ENCODE measurements at regions not wholly inside any gene's neighbourhood (a gene's known extent, or its start where the extent isn't known, plus 50 kb on each side); places are given as distances from the start of the nearest gene placed in this dataset.

DNA sequence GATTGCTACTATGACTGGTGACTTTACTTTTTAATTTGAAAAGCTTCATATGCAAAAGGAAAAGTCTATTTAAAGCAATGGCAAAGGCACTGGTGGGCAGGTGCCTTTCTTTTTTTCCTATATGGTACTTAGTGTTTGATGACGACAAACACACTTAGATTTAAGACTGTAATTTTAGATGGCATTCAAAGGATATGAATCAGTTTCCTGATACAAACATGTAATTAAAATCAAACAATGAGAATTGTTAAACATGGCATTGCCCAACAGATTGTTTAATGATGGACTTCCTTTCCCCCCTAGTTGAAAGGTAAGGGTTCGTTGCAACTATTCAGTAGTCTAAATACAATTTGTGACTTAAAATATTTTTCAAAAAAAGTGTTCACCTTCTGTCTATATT, 106.5 kb upstream of the SEMA3C start:
- TF ChIP-seq TCF12 (IDR thresholded peaks at IDR 0.05; ENCODE audit: low read depth) = no peak
- no peak for TF ChIP-seq TAF1 (IDR thresholded peaks at IDR 0.05; ENCODE audit: low read depth)
- TF ChIP-seq TEAD4 (IDR thresholded peaks at IDR 0.05) = peak; percentile 13; the same call in 1 of the 2 replicates
- TF ChIP-seq RAD21 (IDR thresholded peaks at IDR 0.05; ENCODE audit: low read depth) = no peak
- TF ChIP-seq, protein P1, sequence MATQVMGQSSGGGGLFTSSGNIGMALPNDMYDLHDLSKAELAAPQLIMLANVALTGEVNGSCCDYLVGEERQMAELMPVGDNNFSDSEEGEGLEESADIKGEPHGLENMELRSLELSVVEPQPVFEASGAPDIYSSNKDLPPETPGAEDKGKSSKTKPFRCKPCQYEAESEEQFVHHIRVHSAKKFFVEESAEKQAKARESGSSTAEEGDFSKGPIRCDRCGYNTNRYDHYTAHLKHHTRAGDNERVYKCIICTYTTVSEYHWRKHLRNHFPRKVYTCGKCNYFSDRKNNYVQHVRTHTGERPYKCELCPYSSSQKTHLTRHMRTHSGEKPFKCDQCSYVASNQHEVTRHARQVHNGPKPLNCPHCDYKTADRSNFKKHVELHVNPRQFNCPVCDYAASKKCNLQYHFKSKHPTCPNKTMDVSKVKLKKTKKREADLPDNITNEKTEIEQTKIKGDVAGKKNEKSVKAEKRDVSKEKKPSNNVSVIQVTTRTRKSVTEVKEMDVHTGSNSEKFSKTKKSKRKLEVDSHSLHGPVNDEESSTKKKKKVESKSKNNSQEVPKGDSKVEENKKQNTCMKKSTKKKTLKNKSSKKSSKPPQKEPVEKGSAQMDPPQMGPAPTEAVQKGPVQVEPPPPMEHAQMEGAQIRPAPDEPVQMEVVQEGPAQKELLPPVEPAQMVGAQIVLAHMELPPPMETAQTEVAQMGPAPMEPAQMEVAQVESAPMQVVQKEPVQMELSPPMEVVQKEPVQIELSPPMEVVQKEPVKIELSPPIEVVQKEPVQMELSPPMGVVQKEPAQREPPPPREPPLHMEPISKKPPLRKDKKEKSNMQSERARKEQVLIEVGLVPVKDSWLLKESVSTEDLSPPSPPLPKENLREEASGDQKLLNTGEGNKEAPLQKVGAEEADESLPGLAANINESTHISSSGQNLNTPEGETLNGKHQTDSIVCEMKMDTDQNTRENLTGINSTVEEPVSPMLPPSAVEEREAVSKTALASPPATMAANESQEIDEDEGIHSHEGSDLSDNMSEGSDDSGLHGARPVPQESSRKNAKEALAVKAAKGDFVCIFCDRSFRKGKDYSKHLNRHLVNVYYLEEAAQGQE (IDR thresholded peaks at IDR 0.05; ENCODE audit: low read depth) = no peak
- peak; percentile 78; the same call in 1 of the 2 replicates for TF ChIP-seq EP300 (IDR thresholded peaks at IDR 0.05; ENCODE audit: borderline replicate concordance)
- peak; percentile 68; the same call in 1 of the 2 replicates for TF ChIP-seq FOXM1 (IDR thresholded peaks at IDR 0.05; ENCODE audit: borderline replicate concordance, low read depth)
- no peak for TF ChIP-seq NFIC (IDR thresholded peaks at IDR 0.05)
- no peak for TF ChIP-seq EGR1 (IDR thresholded peaks at IDR 0.05)
- no peak for TF ChIP-seq CREB1 (IDR thresholded peaks at IDR 0.05; ENCODE audit: low read depth)
- 0 out of 2 replicates have a peak, but pooled peaks have one; percentile 64 for TF ChIP-seq CEBPB (IDR thresholded peaks at IDR 0.05)
- TF ChIP-seq USF1 (IDR thresholded peaks at IDR 0.05) = no peak
- no peak for TF ChIP-seq YY1 (IDR thresholded peaks at IDR 0.05; ENCODE audit: low read depth)
- TF ChIP-seq, protein P2, sequence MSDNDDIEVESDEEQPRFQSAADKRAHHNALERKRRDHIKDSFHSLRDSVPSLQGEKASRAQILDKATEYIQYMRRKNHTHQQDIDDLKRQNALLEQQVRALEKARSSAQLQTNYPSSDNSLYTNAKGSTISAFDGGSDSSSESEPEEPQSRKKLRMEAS (IDR thresholded peaks at IDR 0.05) = no peak
- TF ChIP-seq ZBTB7A (IDR thresholded peaks at IDR 0.05; ENCODE audit: low read depth) = no peak

- no peak for TF ChIP-seq ZBTB7A (IDR thresholded peaks at IDR 0.05; ENCODE audit: low read depth)
- no peak for TF ChIP-seq TAF1 (IDR thresholded peaks at IDR 0.05; ENCODE audit: low read depth)
- no peak for TF ChIP-seq FOXM1 (IDR thresholded peaks at IDR 0.05; ENCODE audit: borderline replicate concordance, low read depth)
- no peak for TF ChIP-seq TEAD4 (IDR thresholded peaks at IDR 0.05)
- TF ChIP-seq EP300 (IDR thresholded peaks at IDR 0.05; ENCODE audit: borderline replicate concordance) = no peak
- TF ChIP-seq CREB1 (IDR thresholded peaks at IDR 0.05; ENCODE audit: low read depth) = no peak
- TF ChIP-seq, protein P1 (IDR thresholded peaks at IDR 0.05; ENCODE audit: low read depth) = no peak
- TF ChIP-seq EGR1 (IDR thresholded peaks at IDR 0.05) = no peak
- TF ChIP-seq CEBPB (IDR thresholded peaks at IDR 0.05) = no peak
- TF ChIP-seq USF1 (IDR thresholded peaks at IDR 0.05) = no peak
- TF ChIP-seq TCF12 (IDR thresholded peaks at IDR 0.05; ENCODE audit: low read depth) = no peak
- TF ChIP-seq RAD21 (IDR thresholded peaks at IDR 0.05; ENCODE audit: low read depth) = no peak
- TF ChIP-seq, protein P2 (IDR thresholded peaks at IDR 0.05) = no peak
- TF ChIP-seq YY1 (IDR thresholded peaks at IDR 0.05; ENCODE audit: low read depth) = no peak
- TF ChIP-seq NFIC (IDR thresholded peaks at IDR 0.05) = no peak
Observed at GRCh38 chr7:81014908-81015307, 96.1 kb upstream of the SEMA3C start.

DNA sequence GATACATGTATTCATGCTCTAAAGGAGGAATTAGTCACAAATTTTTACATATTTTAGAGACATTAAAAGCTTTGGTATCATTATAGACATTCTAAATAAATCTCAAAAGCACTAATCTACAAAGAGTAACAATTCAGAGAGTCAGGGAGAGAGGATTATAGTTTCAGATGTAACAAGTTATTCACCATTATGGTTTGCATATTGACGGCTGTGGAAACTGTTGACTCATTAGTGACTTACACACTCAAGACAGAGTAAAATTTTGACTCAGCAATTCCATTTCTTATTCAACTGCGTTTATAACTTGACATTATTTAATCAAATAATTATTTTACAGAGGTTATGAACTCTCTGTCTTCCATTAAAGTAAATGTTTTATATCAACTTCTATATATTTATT, 95.4 kb upstream of the SEMA3C start:
- TF ChIP-seq TCF12 (IDR thresholded peaks at IDR 0.05; ENCODE audit: low read depth) = no peak
- TF ChIP-seq, protein P2 (IDR thresholded peaks at IDR 0.05) = no peak
- no peak for TF ChIP-seq EP300 (IDR thresholded peaks at IDR 0.05; ENCODE audit: borderline replicate concordance)
- TF ChIP-seq CEBPB (IDR thresholded peaks at IDR 0.05) = no peak
- no peak for TF ChIP-seq YY1 (IDR thresholded peaks at IDR 0.05; ENCODE audit: low read depth)
- no peak for TF ChIP-seq FOXM1 (IDR thresholded peaks at IDR 0.05; ENCODE audit: borderline replicate concordance, low read depth)
- TF ChIP-seq TEAD4 (IDR thresholded peaks at IDR 0.05) = no peak
- no peak for TF ChIP-seq NFIC (IDR thresholded peaks at IDR 0.05)
- TF ChIP-seq EGR1 (IDR thresholded peaks at IDR 0.05) = no peak
- TF ChIP-seq USF1 (IDR thresholded peaks at IDR 0.05) = no peak
- TF ChIP-seq RAD21 (IDR thresholded peaks at IDR 0.05; ENCODE audit: low read depth) = no peak
- no peak for TF ChIP-seq CREB1 (IDR thresholded peaks at IDR 0.05; ENCODE audit: low read depth)
- no peak for TF ChIP-seq TAF1 (IDR thresholded peaks at IDR 0.05; ENCODE audit: low read depth)
- no peak for TF ChIP-seq ZBTB7A (IDR thresholded peaks at IDR 0.05; ENCODE audit: low read depth)

DNA sequence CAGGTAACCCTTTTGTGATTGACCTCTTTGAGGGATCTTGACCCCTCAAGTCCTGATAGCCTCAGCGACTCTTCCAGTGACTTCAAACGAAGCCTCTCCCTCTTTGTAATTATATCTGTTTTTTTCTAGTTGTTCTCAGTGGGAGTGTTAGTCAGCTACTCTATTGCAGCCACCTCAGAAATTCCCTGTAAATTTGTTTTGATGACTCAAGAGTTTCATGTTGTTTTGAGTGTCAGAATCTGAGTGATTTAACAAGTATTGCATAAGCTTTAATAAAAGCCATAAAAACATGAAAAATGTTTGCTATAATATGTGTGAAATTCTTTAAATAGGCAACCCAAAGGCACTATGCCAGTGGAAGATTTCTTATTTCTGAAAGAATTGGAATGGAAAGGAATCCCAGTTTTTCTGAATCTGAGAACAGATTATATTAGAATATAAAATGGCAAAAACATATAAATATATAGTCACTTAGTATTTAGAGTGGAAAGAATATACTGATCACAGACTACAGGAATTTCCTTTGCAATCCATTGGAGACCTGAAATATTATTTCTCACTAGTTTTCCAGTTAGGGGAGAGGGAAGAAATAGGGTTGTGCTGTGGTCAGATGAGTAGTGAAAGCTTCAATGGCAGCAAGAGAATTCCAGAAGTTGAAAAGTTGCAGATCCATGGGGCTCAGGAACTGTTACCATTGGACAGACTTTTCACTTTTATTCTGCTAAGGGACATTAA, 94.4 kb upstream of the SEMA3C start:
- TF ChIP-seq CEBPB (IDR thresholded peaks at IDR 0.05) = peak; percentile 50
- no peak for TF ChIP-seq TAF1 (IDR thresholded peaks at IDR 0.05; ENCODE audit: low read depth)

DNA sequence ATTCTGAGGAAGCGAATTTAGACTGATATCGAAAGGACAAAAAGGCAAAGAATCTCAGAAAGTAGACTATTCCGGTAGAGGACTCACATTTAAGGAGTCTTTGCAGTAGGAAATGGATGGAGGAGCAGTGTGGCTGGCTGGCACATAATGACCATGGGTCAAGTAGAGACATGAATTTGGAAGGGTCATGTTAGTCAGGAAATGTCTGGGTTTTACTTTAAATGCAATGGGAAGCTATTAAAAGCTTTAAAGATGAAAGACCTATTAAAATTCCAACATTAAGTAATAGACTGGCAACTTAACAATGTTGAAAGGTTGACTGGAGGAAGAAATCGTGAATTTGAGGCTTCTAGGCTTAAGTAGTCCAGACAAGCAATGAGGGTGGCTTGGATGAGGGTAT, 90.0 kb upstream of the SEMA3C start:
- TF ChIP-seq CEBPB (IDR thresholded peaks at IDR 0.05) = no peak
- no peak for TF ChIP-seq TAF1 (IDR thresholded peaks at IDR 0.05; ENCODE audit: low read depth)
- no peak for TF ChIP-seq USF1 (IDR thresholded peaks at IDR 0.05)
- TF ChIP-seq, protein P1 (IDR thresholded peaks at IDR 0.05; ENCODE audit: low read depth) = no peak
- no peak for TF ChIP-seq ZBTB7A (IDR thresholded peaks at IDR 0.05; ENCODE audit: low read depth)
- TF ChIP-seq EGR1 (IDR thresholded peaks at IDR 0.05) = no peak
- no peak for TF ChIP-seq RAD21 (IDR thresholded peaks at IDR 0.05; ENCODE audit: low read depth)
- no peak for TF ChIP-seq YY1 (IDR thresholded peaks at IDR 0.05; ENCODE audit: low read depth)
- no peak for TF ChIP-seq EP300 (IDR thresholded peaks at IDR 0.05; ENCODE audit: borderline replicate concordance)
- no peak for TF ChIP-seq NFIC (IDR thresholded peaks at IDR 0.05)
- TF ChIP-seq, protein P2 (IDR thresholded peaks at IDR 0.05) = no peak
- no peak for TF ChIP-seq CREB1 (IDR thresholded peaks at IDR 0.05; ENCODE audit: low read depth)
- no peak for TF ChIP-seq FOXM1 (IDR thresholded peaks at IDR 0.05; ENCODE audit: borderline replicate concordance, low read depth)

All from Ishikawa (cell line).